ENCODE measurements at regions not wholly inside any gene's neighbourhood (a gene's known extent, or its start where the extent isn't known, plus 50 kb on each side); places are given as distances from the start of the nearest gene placed in this dataset.

DNA sequence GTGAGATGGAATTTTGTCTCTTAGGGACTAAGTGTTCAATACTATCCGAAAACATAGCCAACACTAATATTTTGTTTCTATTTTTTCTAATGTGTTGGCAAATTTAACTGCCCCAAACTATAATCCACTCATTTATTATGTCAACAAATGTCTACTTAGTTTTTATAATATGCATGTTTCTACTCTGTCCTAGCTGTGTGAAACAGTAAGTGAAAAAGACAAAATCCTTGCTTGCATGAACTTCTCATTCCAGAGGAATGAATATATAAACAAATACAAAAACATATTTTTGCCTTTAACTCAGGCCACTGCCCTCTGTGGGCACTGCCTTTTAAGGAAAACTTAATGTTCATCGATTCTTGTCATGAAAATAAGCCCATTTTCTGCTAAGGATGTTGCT, 1275.4 kb upstream of the CDH18 start:
- Mint-ChIP-seq H3K4me1 (ENCODE audit: unreplicated experiment) (no peaks in the 10 kb centered on the region), H3K9me3 (ENCODE audit: unreplicated experiment) (no peaks in the 10 kb centered on the region), H3K27me3 (ENCODE audit: unreplicated experiment) (peaks cover 2% of the 10 kb centered on the region), H3K4me3 (ENCODE audit: unreplicated experiment) (no peak overlapping the region), H3K36me3 (ENCODE audit: low read depth, unreplicated experiment) (no peaks in the 10 kb centered on the region), H3K27ac (ENCODE audit: unreplicated experiment) (no peak overlapping the region)
- TF ChIP-seq, protein P1, sequence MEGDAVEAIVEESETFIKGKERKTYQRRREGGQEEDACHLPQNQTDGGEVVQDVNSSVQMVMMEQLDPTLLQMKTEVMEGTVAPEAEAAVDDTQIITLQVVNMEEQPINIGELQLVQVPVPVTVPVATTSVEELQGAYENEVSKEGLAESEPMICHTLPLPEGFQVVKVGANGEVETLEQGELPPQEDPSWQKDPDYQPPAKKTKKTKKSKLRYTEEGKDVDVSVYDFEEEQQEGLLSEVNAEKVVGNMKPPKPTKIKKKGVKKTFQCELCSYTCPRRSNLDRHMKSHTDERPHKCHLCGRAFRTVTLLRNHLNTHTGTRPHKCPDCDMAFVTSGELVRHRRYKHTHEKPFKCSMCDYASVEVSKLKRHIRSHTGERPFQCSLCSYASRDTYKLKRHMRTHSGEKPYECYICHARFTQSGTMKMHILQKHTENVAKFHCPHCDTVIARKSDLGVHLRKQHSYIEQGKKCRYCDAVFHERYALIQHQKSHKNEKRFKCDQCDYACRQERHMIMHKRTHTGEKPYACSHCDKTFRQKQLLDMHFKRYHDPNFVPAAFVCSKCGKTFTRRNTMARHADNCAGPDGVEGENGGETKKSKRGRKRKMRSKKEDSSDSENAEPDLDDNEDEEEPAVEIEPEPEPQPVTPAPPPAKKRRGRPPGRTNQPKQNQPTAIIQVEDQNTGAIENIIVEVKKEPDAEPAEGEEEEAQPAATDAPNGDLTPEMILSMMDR (IDR thresholded peaks at IDR 0.05; ENCODE audit: unreplicated experiment), result no peak
- no peak for DNase-seq (ENCODE audit: low spot score)

DNA sequence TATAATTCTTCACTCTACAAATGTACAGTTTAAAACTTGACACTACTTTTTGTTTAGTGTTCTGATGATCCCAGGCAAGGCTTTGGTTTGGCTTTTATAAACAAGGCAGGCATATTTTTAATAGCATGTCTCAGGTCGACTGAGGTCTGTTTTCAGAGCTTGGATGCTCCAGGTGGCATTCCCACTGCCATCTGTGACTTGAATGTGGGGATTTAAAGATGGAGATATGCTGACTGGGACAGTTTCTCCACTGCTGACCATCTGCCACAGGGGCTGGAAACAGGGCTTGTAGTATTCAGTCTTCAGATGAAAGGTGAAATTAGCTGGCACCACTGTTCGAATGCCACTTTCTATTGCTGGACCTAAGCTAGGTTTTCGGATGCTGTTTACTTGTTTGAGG, 1266.2 kb upstream of the CDH18 start:
- H3K4me1 Mint-ChIP-seq (ENCODE audit: unreplicated experiment), result no peaks in the 10 kb centered on the region
- no peak for DNase-seq (ENCODE audit: low spot score)
- no peaks in the 10 kb centered on the region for H3K27me3 Mint-ChIP-seq (ENCODE audit: unreplicated experiment)
- TF ChIP-seq, protein P1 (IDR thresholded peaks at IDR 0.05; ENCODE audit: unreplicated experiment), result no peak
- H3K4me3 Mint-ChIP-seq (ENCODE audit: unreplicated experiment), result no peak overlapping the region
- no peaks in the 10 kb centered on the region for H3K36me3 Mint-ChIP-seq (ENCODE audit: low read depth, unreplicated experiment)
- H3K27ac Mint-ChIP-seq (ENCODE audit: unreplicated experiment), result no peak overlapping the region
- no peaks in the 10 kb centered on the region for H3K9me3 Mint-ChIP-seq (ENCODE audit: unreplicated experiment)

DNA sequence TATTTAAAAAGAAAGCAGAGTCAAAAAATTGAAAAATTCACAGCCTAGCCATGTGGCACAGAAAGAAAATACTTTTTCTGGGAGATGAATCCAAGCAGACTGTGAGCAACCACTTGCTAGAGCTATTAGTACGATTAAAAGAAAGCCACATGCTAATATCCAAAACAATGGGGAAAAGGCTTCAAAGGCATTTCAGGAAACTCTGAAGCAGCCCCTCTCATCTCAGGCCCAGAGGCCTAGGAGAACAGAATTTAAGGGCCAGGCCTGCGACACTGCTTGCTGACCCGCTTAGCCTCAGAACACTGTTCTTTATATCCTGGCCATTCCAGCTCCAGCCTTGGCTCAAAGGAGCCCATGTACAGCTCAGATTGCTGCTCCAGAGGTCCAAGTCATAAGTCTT, 1257.0 kb upstream of the CDH18 start:
- Mint-ChIP-seq H3K9me3 (ENCODE audit: unreplicated experiment) (no peaks in the 10 kb centered on the region), H3K36me3 (ENCODE audit: low read depth, unreplicated experiment) (no peaks in the 10 kb centered on the region), H3K4me1 (ENCODE audit: unreplicated experiment) (peaks cover 5% of the 10 kb centered on the region), H3K27me3 (ENCODE audit: unreplicated experiment) (no peaks in the 10 kb centered on the region), H3K4me3 (ENCODE audit: unreplicated experiment) (no peak overlapping the region), H3K27ac (ENCODE audit: unreplicated experiment) (no peak overlapping the region)
- TF ChIP-seq, protein P1 (IDR thresholded peaks at IDR 0.05; ENCODE audit: unreplicated experiment), result no peak
- no peak for DNase-seq (ENCODE audit: low spot score)

DNA sequence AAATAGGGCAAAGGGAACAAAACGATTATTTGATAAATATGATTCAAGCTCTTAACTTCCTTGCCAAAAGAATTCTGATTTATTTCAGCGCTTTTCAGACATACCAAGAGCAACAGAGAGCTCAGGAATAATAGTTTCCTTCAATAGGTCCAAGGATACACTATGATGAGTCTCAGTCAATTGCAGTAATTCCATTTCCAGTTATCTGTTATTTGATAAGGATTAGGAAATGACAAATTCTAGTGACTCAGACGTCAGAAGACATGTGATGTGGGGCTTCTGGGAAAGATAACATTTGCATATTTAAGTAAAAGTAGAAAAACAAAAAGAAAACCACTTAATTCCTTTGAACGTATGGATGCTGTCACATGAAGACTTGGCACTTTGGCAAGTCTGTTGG, 1250.8 kb upstream of the CDH18 start:
- Mint-ChIP-seq H3K27me3 (ENCODE audit: unreplicated experiment) (no peaks in the 10 kb centered on the region), H3K27ac (ENCODE audit: unreplicated experiment) (no peak overlapping the region), H3K36me3 (ENCODE audit: low read depth, unreplicated experiment) (no peaks in the 10 kb centered on the region), H3K9me3 (ENCODE audit: unreplicated experiment) (no peaks in the 10 kb centered on the region), H3K4me3 (ENCODE audit: unreplicated experiment) (no peak overlapping the region), H3K4me1 (ENCODE audit: unreplicated experiment) (no peaks in the 10 kb centered on the region)
- TF ChIP-seq, protein P1 (IDR thresholded peaks at IDR 0.05; ENCODE audit: unreplicated experiment), result no peak
- DNase-seq (ENCODE audit: low spot score), result no peak

DNA sequence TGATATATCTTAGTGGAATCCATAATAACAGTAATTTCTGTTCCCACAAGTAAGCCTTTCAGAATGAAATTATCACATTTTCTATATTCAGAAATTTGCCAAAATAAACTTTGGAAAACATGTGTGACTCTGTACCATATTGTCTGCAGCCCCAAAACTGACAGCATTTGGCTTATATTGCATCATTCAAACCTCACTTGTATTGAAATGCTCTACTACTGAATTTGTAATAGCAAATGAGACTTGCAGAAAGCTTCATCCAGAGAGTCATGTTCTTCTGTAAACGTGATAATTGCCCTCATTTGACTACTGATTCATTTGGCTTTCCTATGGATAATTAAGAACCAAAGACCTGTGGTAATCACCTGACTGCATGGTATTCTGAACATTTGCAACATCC, 1249.5 kb upstream of the CDH18 start:
- no peak overlapping the region for H3K4me3 Mint-ChIP-seq (ENCODE audit: unreplicated experiment)
- H3K27ac Mint-ChIP-seq (ENCODE audit: unreplicated experiment), result no peak overlapping the region
- no peaks in the 10 kb centered on the region for H3K4me1 Mint-ChIP-seq (ENCODE audit: unreplicated experiment)
- H3K27me3 Mint-ChIP-seq (ENCODE audit: unreplicated experiment), result no peaks in the 10 kb centered on the region
- DNase-seq (ENCODE audit: low spot score), result no peak
- no peaks in the 10 kb centered on the region for H3K36me3 Mint-ChIP-seq (ENCODE audit: low read depth, unreplicated experiment)
- TF ChIP-seq, protein P1 (IDR thresholded peaks at IDR 0.05; ENCODE audit: unreplicated experiment), result no peak
- H3K9me3 Mint-ChIP-seq (ENCODE audit: unreplicated experiment), result no peaks in the 10 kb centered on the region
